GM12875 (cell line): ENCODE measurements at regions not wholly inside any gene's neighbourhood (a gene's known extent, or its start where the extent isn't known, plus 50 kb on each side); places are given as distances from the start of the nearest gene placed in this dataset.
"Not testable (repeated sequence)": the region's sequence is repeated elsewhere in the genome, so short reads cannot be mapped to it uniquely, and the experiment has no call there.

Experiments used
- H3K4me3 ChIP-seq: one replicate; pipeline ENCODE4 v1.5.1; 2011; ENCODE audit warnings: low read depth, low read length, control low read depth
- CTCF ChIP-seq: IDR thresholded peaks from 2 replicates; pipeline ENCODE4 v1.5.1; 2011; ENCODE audit warnings: low read depth, mild to moderate bottlenecking, control low read depth, inconsistent platforms, low read length, moderate library complexity, borderline replicate concordance; ENCODE audit not compliant: insufficient read depth

- no peak overlapping the region for H3K4me3 ChIP-seq
- no peak for TF ChIP-seq CTCF
These were observed 115.1 kb upstream of the PCED1B start for GRCh38 chr12:46963977-46964971.

- H3K4me3 ChIP-seq = no peak overlapping the region
- no peak for TF ChIP-seq CTCF
These were observed 114.3 kb upstream of the PCED1B start for GRCh38 chr12:46965137-46965536.

DNA sequence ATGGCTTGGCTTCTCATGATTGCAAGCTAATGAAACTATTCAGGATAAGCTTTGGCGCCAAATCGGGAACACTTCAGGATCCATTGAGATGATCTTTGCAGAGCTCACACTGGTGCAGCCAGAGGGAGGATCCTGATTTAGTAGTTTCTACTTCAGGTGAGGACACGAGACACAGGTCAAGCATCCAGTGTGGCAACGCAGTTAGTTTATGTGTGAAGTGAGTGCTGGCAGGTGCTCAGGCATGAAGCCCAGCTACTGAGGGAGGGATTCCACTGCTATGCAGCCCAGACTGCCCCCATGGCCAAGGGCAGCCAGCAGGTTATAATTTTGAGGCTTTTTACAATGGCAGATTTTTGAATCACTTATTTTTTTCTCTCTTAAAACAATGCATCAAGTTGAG, 113.5 kb upstream of the PCED1B start:
- no peak overlapping the region for H3K4me3 ChIP-seq
- TF ChIP-seq CTCF = no peak

GRCh38 chr12:46970636-46971035, 108.8 kb upstream of the PCED1B start:
- no peak for TF ChIP-seq CTCF
- no peak overlapping the region for H3K4me3 ChIP-seq

DNA sequence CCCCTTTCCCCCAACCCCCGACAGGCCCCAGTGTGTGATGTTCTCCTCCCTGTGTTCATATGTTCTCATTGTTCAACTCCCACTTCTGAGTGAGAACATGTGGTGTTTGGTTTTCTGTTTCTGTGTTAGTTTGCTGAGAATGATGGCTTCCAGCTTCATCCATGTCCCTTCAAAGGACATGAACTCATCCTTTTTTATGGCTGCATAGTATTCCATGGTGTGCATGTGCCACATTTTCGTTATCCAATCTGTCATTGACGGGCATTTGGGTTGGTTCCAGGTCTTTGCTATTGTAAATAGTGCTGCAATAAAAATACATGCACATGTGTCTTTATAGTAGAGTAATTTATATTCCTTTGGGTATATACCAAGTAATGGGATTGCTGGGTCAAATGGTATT, 105.5 kb upstream of the PCED1B start:
- H3K4me3 ChIP-seq = not testable (repeated sequence)

GRCh38 chr12:46977871-46978375, 101.5 kb upstream of the PCED1B start:
- H3K4me3 ChIP-seq = no peak overlapping the region
- no peak for TF ChIP-seq CTCF

DNA sequence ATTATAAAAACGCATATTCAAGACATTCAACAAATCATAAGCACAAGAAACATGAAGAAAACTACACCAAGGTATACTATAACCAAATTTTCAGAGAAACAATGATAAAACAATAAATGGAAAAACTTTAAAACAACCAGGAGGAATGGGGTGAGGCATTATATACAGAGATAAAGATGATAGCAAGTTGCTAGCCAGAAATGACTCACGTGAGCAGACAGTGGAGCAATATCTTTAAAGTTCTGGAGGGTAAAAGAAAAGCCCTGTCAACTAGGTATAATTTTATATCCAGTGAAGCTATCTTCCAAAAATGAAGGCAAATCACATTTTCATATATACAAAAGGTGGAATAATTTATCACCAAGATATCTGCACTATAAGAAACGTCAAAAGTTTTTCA, 97.8 kb upstream of the PCED1B start:
- H3K4me3 ChIP-seq = no peak overlapping the region
- no peak for TF ChIP-seq CTCF
